HAP-1 (cell line): ENCODE measurements at regions not wholly inside any gene's neighbourhood (a gene's known extent, or its start where the extent isn't known, plus 50 kb on each side); places are given as distances from the start of the nearest gene placed in this dataset.

ENCODE experiments used
- DNase-seq, 2 experiments: peaks; one replicate each; pipeline ENCODE4 v3.0.0-alpha.2; 2016 to 2020; ENCODE audit warnings: low spot score in 2 of 2
- H3K27me3 ChIP-seq: fragments of 250-450 bp; sonication (Bioruptor Pico); 2 replicates; pipeline ENCODE4 v1.5.1; 2020; ENCODE audit warnings: low read depth, mild to moderate bottlenecking, moderate library complexity
- H3K36me3 ChIP-seq: fragments of 250-450 bp; sonication (Bioruptor Pico); replicated peaks from 2 replicates; pipeline ENCODE4 v1.5.1; 2020; ENCODE audit warnings: mild to moderate bottlenecking
- H3K4me1 ChIP-seq: fragments of 250-450 bp; sonication (Bioruptor Pico); 2 replicates; pipeline ENCODE4 v1.5.1; 2020; ENCODE audit warnings: mild to moderate bottlenecking
- H3K4me3 ChIP-seq: fragments of 250-450 bp; sonication (Bioruptor Pico); 2 replicates; pipeline ENCODE4 v1.5.1; 2020; ENCODE audit warnings: mild to moderate bottlenecking, moderate library complexity
- H3K9me3 ChIP-seq: fragments of 250-450 bp; sonication (Bioruptor Pico); 2 replicates; pipeline ENCODE4 v1.5.1; 2020; ENCODE audit warnings: mild to moderate bottlenecking, moderate library complexity
- in situ Hi-C: fragments of 300-500 bp; cut with MboI; formaldehyde crosslinking; loops from 3 replicates; pipeline ENCODE4 v1.14.3; 2020; ENCODE audit warnings: low sequenced_read_pairs, inconsistent platforms, mixed read lengths

- Histone ChIP-seq H3K27me3 (no peaks in the 10 kb centered on the region), H3K9me3 (no peaks in the 10 kb centered on the region), H3K36me3 (no peaks in the 10 kb centered on the region), H3K4me3 (no peak overlapping the region), H3K4me1 (no peaks in the 10 kb centered on the region)
- DNase-seq: no peak
- in situ Hi-C loops: no loop called here
Observed at GRCh38 chr2:43101751-43102150, 124.7 kb downstream of the ZFP36L2 start.

GRCh38 chr2:43100883-43101662 is 125.3 kb downstream of the ZFP36L2 start:
- Histone ChIP-seq H3K27me3 (no peaks in the 10 kb centered on the region), H3K36me3 (no peaks in the 10 kb centered on the region), H3K9me3 (no peaks in the 10 kb centered on the region), H3K4me1 (no peaks in the 10 kb centered on the region), H3K4me3 (no peak overlapping the region)
- no peak for DNase-seq
- in situ Hi-C loops: no loop called here

DNA sequence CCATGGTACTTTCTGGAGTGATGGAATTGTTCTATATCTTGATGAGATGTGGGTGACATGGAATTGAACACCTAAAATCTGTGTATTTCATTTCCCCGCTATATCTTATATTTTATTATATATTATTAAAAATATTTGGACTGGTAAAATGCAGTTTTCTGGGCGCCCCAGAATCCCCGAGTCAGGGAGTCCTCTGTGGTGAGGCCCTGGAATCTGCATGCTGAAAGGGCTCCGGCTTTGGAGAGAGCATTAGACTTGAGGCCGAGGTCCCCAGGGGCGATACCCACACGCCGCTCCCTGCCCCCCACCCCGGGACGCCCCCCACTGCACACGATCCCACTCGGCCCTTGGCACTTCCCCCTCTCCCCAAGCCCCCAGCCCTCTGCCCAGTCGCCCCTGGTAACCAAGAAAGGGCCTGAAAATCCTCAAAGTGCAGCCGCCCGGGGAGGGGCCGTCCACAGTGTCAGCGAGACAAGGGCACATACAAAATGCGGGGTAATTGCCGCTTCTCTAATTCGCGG is 126.0 kb downstream of the ZFP36L2 start:
- H3K4me1 ChIP-seq: no peaks in the 10 kb centered on the region
- no peak overlapping the region for H3K4me3 ChIP-seq
- no peaks in the 10 kb centered on the region for H3K36me3 ChIP-seq
- no peaks in the 10 kb centered on the region for H3K9me3 ChIP-seq
- in situ Hi-C loops: no loop called here
- no peak for DNase-seq
- no peaks in the 10 kb centered on the region for H3K27me3 ChIP-seq

GRCh38 chr2:43099797-43100196 is 126.6 kb downstream of the ZFP36L2 start:
- in situ Hi-C loops: no loop called here
- H3K4me1 ChIP-seq: no peaks in the 10 kb centered on the region
- DNase-seq: no peak
- H3K4me3 ChIP-seq: no peak overlapping the region
- H3K36me3 ChIP-seq: no peaks in the 10 kb centered on the region
- no peaks in the 10 kb centered on the region for H3K9me3 ChIP-seq
- H3K27me3 ChIP-seq: no peaks in the 10 kb centered on the region

GRCh38 chr2:43098539-43098938 is 127.9 kb downstream of the ZFP36L2 start:
- H3K4me3 ChIP-seq: no peak overlapping the region
- in situ Hi-C loops: no loop called here
- H3K27me3 ChIP-seq: no peaks in the 10 kb centered on the region
- no peak for DNase-seq
- no peaks in the 10 kb centered on the region for H3K36me3 ChIP-seq
- H3K4me1 ChIP-seq: no peaks in the 10 kb centered on the region
- H3K9me3 ChIP-seq: no peaks in the 10 kb centered on the region

- in situ Hi-C loops: no loop called here
Observed at GRCh38 chr2:43097644-43098408, 128.6 kb downstream of the ZFP36L2 start.

DNA sequence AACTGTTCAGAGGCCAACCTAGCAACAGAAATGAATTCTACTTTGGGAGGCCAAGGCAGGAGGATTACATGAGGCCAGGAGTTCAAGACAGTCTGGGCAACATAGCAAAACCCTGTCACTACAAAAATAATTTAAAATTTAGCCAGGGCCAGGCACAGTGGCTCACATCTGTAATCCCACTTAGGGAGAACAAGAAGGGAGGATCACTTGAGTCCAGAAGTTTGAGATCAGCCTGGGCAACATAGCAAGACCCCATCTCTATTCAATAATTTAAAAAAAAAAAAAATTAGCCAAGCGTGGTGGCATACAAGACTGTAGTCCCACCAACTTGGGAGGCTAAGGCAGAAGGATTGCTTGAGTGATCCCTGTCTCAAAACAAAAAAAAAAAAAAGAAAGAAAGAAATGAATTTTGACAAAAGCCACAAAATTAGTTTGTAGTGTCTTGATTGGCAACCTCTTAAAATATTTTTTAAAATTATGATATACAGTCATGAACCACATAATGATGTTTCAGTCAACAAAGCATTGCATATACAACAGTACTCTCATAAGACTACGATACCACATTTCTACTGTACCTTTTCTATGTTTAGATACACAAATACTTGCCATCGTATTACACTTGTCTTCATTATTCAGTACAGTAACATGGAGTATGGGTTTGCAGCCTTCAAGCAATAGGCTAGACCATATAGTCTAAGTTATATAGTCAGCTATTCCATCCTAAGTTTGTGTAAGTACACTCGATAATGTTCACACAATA is 130.7 kb downstream of the ZFP36L2 start:
- DNase-seq: no peak
- Histone ChIP-seq H3K9me3 (no peaks in the 10 kb centered on the region; the same call in none of the 2 replicates), H3K4me3 (no peak overlapping the region), H3K36me3 (no peaks in the 10 kb centered on the region), H3K27me3 (no peaks in the 10 kb centered on the region), H3K4me1 (no peaks in the 10 kb centered on the region)
- in situ Hi-C loops: no loop called here

More at GRCh38 chr2:43097644-43098408, 128.6 kb downstream of the ZFP36L2 start:
- H3K4me3 ChIP-seq: no peak overlapping the region
- H3K36me3 ChIP-seq: no peaks in the 10 kb centered on the region
- H3K27me3 ChIP-seq: no peaks in the 10 kb centered on the region
- DNase-seq: no peak
- no peaks in the 10 kb centered on the region for H3K4me1 ChIP-seq
- H3K9me3 ChIP-seq: no peaks in the 10 kb centered on the region

GRCh38 chr2:43092520-43093179 is 133.8 kb downstream of the ZFP36L2 start:
- H3K9me3 ChIP-seq: no peaks in the 10 kb centered on the region; the same call in none of the 2 replicates
- DNase-seq: no peak
- in situ Hi-C loops: no loop called here
- no peaks in the 10 kb centered on the region for H3K4me1 ChIP-seq
- no peak overlapping the region for H3K4me3 ChIP-seq
- H3K36me3 ChIP-seq: no peaks in the 10 kb centered on the region
- H3K27me3 ChIP-seq: no peaks in the 10 kb centered on the region

GRCh38 chr2:43090317-43090716 is 136.1 kb downstream of the ZFP36L2 start:
- Histone ChIP-seq H3K36me3 (no peaks in the 10 kb centered on the region), H3K4me1 (no peaks in the 10 kb centered on the region), H3K27me3 (no peaks in the 10 kb centered on the region), H3K4me3 (no peak overlapping the region), H3K9me3 (no peaks in the 10 kb centered on the region; the same call in none of the 2 replicates)
- no peak for DNase-seq
- in situ Hi-C loops: no loop called here

DNA sequence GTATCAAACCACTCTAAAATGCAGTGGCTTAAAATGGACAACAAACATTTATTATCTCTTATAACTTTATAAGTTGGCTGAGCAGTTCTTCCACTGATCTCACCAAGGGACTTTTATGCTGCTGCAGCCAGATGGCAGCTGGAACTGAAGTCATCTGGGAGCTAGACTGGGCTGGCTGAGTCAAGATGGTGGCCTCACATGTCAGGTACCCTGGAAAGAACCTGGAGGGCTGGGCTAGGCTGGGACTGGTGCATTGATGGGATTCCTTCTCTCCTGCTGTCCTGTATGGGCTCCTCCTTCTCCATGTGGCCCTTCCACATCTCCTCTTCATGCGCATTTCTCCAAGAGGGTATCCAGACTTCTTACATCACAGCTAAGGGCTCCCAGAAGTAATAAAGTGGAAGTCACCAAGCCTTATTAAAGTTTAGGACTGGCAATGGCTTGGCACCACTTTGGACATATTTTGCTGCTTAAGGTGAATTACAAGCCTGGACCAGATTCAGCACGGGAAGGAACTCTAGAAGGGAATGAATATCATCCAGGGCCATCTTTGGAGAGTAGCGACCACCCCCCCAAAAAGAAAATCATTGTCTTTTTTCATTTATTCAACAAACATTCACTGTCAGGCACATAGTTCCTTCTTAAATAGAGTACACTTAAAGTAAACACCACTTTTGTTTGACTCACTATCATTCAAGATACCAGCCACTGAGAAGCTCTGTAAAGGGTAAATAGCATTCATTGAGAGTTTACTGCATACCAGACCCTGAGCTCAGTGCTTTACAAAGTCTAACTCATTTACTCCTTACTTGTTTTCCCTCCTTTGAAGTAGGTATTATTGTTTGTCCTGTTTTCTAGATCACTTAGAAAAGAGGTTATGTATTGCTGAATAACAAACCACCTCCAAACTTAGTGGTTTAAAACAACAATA is 138.0 kb downstream of the ZFP36L2 start:
- no peak for DNase-seq
- no peak overlapping the region for H3K4me3 ChIP-seq
- H3K4me1 ChIP-seq: no peaks in the 10 kb centered on the region
- H3K27me3 ChIP-seq: no peaks in the 10 kb centered on the region
- no peaks in the 10 kb centered on the region; the same call in none of the 2 replicates for H3K9me3 ChIP-seq
- no peaks in the 10 kb centered on the region for H3K36me3 ChIP-seq
- in situ Hi-C loops: no loop called here

DNA sequence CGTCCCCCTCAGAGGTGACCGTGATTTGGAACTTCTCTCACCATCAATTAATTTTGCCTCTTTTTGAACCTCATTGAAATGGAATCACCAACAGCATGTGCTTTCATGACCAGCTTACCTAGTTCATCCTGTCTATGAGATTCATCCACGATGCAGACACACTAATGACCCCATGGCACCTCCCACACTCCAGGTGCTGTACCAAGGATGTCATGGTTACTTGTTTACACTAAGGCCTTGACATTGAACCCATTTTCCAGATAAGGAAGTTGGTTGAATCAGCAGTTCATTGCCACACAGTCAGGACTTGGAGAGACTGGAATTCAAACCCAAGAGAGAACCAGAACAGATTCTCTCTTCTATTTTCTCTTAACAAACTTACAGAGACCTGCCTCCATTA is 139.0 kb downstream of the ZFP36L2 start:
- in situ Hi-C loops: no loop called here
- DNase-seq: no peak
- Histone ChIP-seq H3K9me3 (no peaks in the 10 kb centered on the region; the same call in none of the 2 replicates), H3K27me3 (no peaks in the 10 kb centered on the region), H3K4me3 (no peak overlapping the region), H3K4me1 (no peaks in the 10 kb centered on the region), H3K36me3 (no peaks in the 10 kb centered on the region)

- Histone ChIP-seq H3K27me3 (no peaks in the 10 kb centered on the region), H3K9me3 (no peaks in the 10 kb centered on the region; the same call in none of the 2 replicates), H3K4me3 (no peak overlapping the region), H3K36me3 (no peaks in the 10 kb centered on the region), H3K4me1 (no peaks in the 10 kb centered on the region)
- no peak for DNase-seq
- in situ Hi-C loops: no loop called here
Observed at GRCh38 chr2:43086451-43087221, 139.8 kb downstream of the ZFP36L2 start.
